H1 (cell line): ENCODE measurements at regions not wholly inside any gene's neighbourhood (a gene's known extent, or its start where the extent isn't known, plus 50 kb on each side); places are given as distances from the start of the nearest gene placed in this dataset.

Experiments
- KDM1A ChIP-seq: fragments of 200-600, 300-600 bp; sonication (generic); IDR thresholded peaks from 2 replicates; pipeline ENCODE4 v1.7.1; 2016; ENCODE audit warnings: mild to moderate bottlenecking, low read length, borderline replicate concordance
- SIRT6 ChIP-seq: IDR thresholded peaks from one replicate; pipeline ENCODE4 v1.7.1; 2012; ENCODE audit warnings: low read length, inconsistent platforms

- no peak for TF ChIP-seq KDM1A
- no peak for TF ChIP-seq SIRT6
- TF ChIP-seq, all 59 proteins: peak for 0
Measured at GRCh38 chr10:29694121-29694520, 59.4 kb upstream of the SVIL start (continued).
